ENCODE measurements at regions not wholly inside any gene's neighbourhood (a gene's known extent, or its start where the extent isn't known, plus 50 kb on each side); places are given as distances from the start of the nearest gene placed in this dataset.

GRCh38 chr12:125533434-125534029, 468.3 kb downstream of the AACS start:
- no peaks in the 10 kb centered on the region for H3K9me3 ChIP-seq (ENCODE audit: low read length)
- H3K9me2 ChIP-seq (ENCODE audit: insufficient read depth, low read length): no peaks in the 10 kb centered on the region
- H3K9ac ChIP-seq (ENCODE audit: low read length): peak overlapping the region; percentile 28
- peak; percentile 56 for TF ChIP-seq EP300 (conservative IDR thresholded peaks at IDR 0.05; ENCODE audit: poor library complexity, severe bottlenecking)
- TF ChIP-seq, protein P1, sequence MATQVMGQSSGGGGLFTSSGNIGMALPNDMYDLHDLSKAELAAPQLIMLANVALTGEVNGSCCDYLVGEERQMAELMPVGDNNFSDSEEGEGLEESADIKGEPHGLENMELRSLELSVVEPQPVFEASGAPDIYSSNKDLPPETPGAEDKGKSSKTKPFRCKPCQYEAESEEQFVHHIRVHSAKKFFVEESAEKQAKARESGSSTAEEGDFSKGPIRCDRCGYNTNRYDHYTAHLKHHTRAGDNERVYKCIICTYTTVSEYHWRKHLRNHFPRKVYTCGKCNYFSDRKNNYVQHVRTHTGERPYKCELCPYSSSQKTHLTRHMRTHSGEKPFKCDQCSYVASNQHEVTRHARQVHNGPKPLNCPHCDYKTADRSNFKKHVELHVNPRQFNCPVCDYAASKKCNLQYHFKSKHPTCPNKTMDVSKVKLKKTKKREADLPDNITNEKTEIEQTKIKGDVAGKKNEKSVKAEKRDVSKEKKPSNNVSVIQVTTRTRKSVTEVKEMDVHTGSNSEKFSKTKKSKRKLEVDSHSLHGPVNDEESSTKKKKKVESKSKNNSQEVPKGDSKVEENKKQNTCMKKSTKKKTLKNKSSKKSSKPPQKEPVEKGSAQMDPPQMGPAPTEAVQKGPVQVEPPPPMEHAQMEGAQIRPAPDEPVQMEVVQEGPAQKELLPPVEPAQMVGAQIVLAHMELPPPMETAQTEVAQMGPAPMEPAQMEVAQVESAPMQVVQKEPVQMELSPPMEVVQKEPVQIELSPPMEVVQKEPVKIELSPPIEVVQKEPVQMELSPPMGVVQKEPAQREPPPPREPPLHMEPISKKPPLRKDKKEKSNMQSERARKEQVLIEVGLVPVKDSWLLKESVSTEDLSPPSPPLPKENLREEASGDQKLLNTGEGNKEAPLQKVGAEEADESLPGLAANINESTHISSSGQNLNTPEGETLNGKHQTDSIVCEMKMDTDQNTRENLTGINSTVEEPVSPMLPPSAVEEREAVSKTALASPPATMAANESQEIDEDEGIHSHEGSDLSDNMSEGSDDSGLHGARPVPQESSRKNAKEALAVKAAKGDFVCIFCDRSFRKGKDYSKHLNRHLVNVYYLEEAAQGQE (IDR thresholded peaks at IDR 0.05; ENCODE audit: borderline replicate concordance): peak; percentile 10
- TF ChIP-seq TAF1 (IDR thresholded peaks at IDR 0.05; ENCODE audit: low read depth): no peak
- peak; percentile 94 for TF ChIP-seq RAD21 (conservative IDR thresholded peaks at IDR 0.05)
- TF ChIP-seq MXI1 (conservative IDR thresholded peaks at IDR 0.05; ENCODE audit: poor library complexity, severe bottlenecking): no peak
- TF ChIP-seq POLR2AphosphoS5 (IDR thresholded peaks at IDR 0.05): no peak
- TF ChIP-seq, protein P2, sequence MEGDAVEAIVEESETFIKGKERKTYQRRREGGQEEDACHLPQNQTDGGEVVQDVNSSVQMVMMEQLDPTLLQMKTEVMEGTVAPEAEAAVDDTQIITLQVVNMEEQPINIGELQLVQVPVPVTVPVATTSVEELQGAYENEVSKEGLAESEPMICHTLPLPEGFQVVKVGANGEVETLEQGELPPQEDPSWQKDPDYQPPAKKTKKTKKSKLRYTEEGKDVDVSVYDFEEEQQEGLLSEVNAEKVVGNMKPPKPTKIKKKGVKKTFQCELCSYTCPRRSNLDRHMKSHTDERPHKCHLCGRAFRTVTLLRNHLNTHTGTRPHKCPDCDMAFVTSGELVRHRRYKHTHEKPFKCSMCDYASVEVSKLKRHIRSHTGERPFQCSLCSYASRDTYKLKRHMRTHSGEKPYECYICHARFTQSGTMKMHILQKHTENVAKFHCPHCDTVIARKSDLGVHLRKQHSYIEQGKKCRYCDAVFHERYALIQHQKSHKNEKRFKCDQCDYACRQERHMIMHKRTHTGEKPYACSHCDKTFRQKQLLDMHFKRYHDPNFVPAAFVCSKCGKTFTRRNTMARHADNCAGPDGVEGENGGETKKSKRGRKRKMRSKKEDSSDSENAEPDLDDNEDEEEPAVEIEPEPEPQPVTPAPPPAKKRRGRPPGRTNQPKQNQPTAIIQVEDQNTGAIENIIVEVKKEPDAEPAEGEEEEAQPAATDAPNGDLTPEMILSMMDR (IDR thresholded peaks at IDR 0.05; ENCODE audit: poor library complexity, severe bottlenecking): peak; percentile 93
- peak; percentile 88 for TF ChIP-seq SMC3 (conservative IDR thresholded peaks at IDR 0.05; ENCODE audit: poor library complexity)
- no peak for TF ChIP-seq EZH2 (IDR thresholded peaks at IDR 0.05; ENCODE audit: borderline replicate concordance, insufficient read depth, low read length, poor library complexity, severe bottlenecking)
- no peaks in the 10 kb centered on the region for H4K20me1 ChIP-seq (ENCODE audit: insufficient read depth)
- H3K36me3 ChIP-seq (ENCODE audit: insufficient read depth, low read length): no peaks in the 10 kb centered on the region
- H3K27me3 ChIP-seq (ENCODE audit: insufficient read depth, low read depth, low read length): no peaks in the 10 kb centered on the region
- H3K27ac ChIP-seq (ENCODE audit: low read length): no peak overlapping the region
- H3K4me3 ChIP-seq (ENCODE audit: low read length): peak overlapping the region; percentile 9
- no peaks in the 10 kb centered on the region for H3K79me2 ChIP-seq (replicated peaks; ENCODE audit: insufficient read depth, low read length)
- H2AFZ ChIP-seq (ENCODE audit: low read depth, low read length): no peak overlapping the region
- no peak overlapping the region for H3K4me2 ChIP-seq (ENCODE audit: low read length)
- no peaks in the 10 kb centered on the region for H3F3A ChIP-seq (ENCODE audit: insufficient read depth, low read length, poor library complexity, severe bottlenecking)

DNA sequence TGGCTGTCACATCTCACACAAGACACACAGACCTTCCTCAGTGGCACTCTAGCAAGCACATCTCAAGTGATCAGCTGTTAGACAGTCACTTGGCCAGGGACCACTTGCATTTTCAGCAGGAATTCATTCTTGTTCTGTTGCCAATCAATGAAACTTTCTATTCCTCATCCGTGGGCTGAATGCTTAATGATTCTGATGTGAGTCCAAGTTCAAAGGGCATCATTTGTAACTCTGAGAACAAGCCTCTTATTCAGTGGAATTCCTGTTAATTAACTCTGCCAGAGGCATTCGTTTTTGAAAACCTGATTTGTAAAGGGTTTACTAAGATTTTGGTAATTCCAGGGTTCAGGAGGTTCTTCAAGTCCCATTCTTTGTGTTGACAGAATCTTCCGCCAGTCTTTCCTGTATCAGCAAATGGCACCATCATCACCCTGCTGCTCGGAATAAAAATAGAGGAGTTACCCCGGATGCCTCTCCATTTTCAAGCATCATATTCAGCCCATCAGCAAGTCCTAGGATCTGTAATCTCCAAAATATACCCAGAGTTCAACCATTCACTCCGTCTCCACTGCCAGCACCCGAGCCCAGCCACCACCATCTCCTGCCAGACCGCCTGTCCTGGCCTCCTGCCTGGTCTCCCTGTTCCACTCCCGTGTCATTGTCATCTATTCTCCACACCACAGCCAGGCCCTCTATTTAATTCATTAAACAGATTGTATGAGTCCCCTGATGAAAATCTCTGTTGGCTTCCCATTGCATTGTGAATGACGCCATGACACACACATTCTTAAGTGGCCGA, 473.4 kb downstream of the AACS start:
- no peaks in the 10 kb centered on the region for H3K79me2 ChIP-seq (replicated peaks; ENCODE audit: insufficient read depth, low read length)
- no peak overlapping the region for H3K4me3 ChIP-seq (ENCODE audit: low read length)
- H4K20me1 ChIP-seq (ENCODE audit: insufficient read depth): no peaks in the 10 kb centered on the region
- no peak overlapping the region for H3K9ac ChIP-seq (ENCODE audit: low read length)
- H3F3A ChIP-seq (ENCODE audit: insufficient read depth, low read length, poor library complexity, severe bottlenecking): no peaks in the 10 kb centered on the region
- H2AFZ ChIP-seq (ENCODE audit: low read depth, low read length): no peak overlapping the region
- H3K36me3 ChIP-seq (ENCODE audit: insufficient read depth, low read length): no peaks in the 10 kb centered on the region
- no peaks in the 10 kb centered on the region for H3K9me3 ChIP-seq (ENCODE audit: low read length)
- no peak for TF ChIP-seq TAF1 (IDR thresholded peaks at IDR 0.05; ENCODE audit: low read depth)
- TF ChIP-seq EP300 (conservative IDR thresholded peaks at IDR 0.05; ENCODE audit: poor library complexity, severe bottlenecking): no peak
- no peak for TF ChIP-seq RAD21 (conservative IDR thresholded peaks at IDR 0.05)
- TF ChIP-seq, protein P1 (IDR thresholded peaks at IDR 0.05; ENCODE audit: borderline replicate concordance): no peak
- no peak for TF ChIP-seq POLR2AphosphoS5 (IDR thresholded peaks at IDR 0.05)
- no peak for TF ChIP-seq SMC3 (conservative IDR thresholded peaks at IDR 0.05; ENCODE audit: poor library complexity)
- no peak for TF ChIP-seq EZH2 (IDR thresholded peaks at IDR 0.05; ENCODE audit: borderline replicate concordance, insufficient read depth, low read length, poor library complexity, severe bottlenecking)
- no peak for TF ChIP-seq MXI1 (conservative IDR thresholded peaks at IDR 0.05; ENCODE audit: poor library complexity, severe bottlenecking)
- TF ChIP-seq, protein P2 (IDR thresholded peaks at IDR 0.05; ENCODE audit: poor library complexity, severe bottlenecking): no peak
- no peak overlapping the region for H3K4me2 ChIP-seq (ENCODE audit: low read length)
- no peak overlapping the region for H3K27ac ChIP-seq (ENCODE audit: low read length)
- no peaks in the 10 kb centered on the region for H3K9me2 ChIP-seq (ENCODE audit: insufficient read depth, low read length)
- no peaks in the 10 kb centered on the region for H3K27me3 ChIP-seq (ENCODE audit: insufficient read depth, low read depth, low read length)
